ENCODE measurements at regions not wholly inside any gene's neighbourhood (a gene's known extent, or its start where the extent isn't known, plus 50 kb on each side); places are given as distances from the start of the nearest gene placed in this dataset.

- no peak for DNase-seq
These were observed 466.8 kb downstream of the SOX6 start for GRCh38 chr11:15889363-15890030.

GRCh38 chr11:15890031-15890713 is 466.2 kb downstream of the SOX6 start:
- no peak for DNase-seq

GRCh38 chr11:15893080-15893492 is 463.3 kb downstream of the SOX6 start:
- DNase-seq, result no peak

GRCh38 chr11:15896026-15896425 is 460.3 kb downstream of the SOX6 start:
- no peak for DNase-seq

- DNase-seq, result no peak
These were observed 459.8 kb downstream of the SOX6 start for GRCh38 chr11:15896530-15896929.

- no peak for DNase-seq
These were observed 459.0 kb downstream of the SOX6 start for GRCh38 chr11:15897211-15897960.

GRCh38 chr11:15901054-15901453 is 455.3 kb downstream of the SOX6 start:
- no peak for DNase-seq

- DNase-seq, result no peak
These were observed 454.6 kb downstream of the SOX6 start for GRCh38 chr11:15901790-15902189.

GRCh38 chr11:15903246-15903645 is 453.1 kb downstream of the SOX6 start:
- DNase-seq, result no peak

- DNase-seq, result no peak
These were observed 450.8 kb downstream of the SOX6 start for GRCh38 chr11:15905366-15906104.

GRCh38 chr11:15906481-15907035 is 449.8 kb downstream of the SOX6 start:
- no peak for DNase-seq

- DNase-seq, result no peak
These were observed 448.5 kb downstream of the SOX6 start for GRCh38 chr11:15907806-15908205.

GRCh38 chr11:15909937-15910598 is 446.3 kb downstream of the SOX6 start:
- no peak for DNase-seq

GRCh38 chr11:15910761-15911160 is 445.6 kb downstream of the SOX6 start:
- no peak for DNase-seq

GRCh38 chr11:15911377-15912044 is 444.8 kb downstream of the SOX6 start:
- no peak for DNase-seq

GRCh38 chr11:15912291-15912690 is 444.1 kb downstream of the SOX6 start:
- DNase-seq, result no peak

- no peak for DNase-seq
These were observed 443.5 kb downstream of the SOX6 start for GRCh38 chr11:15912825-15913224.

GRCh38 chr11:15913261-15913660 is 443.1 kb downstream of the SOX6 start:
- no peak for DNase-seq

Data from T-helper 9 cell (primary cell).